ENCODE measurements at regions not wholly inside any gene's neighbourhood (a gene's known extent, or its start where the extent isn't known, plus 50 kb on each side); places are given as distances from the start of the nearest gene placed in this dataset.

- no peaks in the 10 kb centered on the region for H3K9me3 ChIP-seq (replicated peaks in 1 of 11)
- no peaks in the 10 kb centered on the region for H4K20me1 ChIP-seq
- H3K27ac ChIP-seq, result no peak overlapping the region
- no peak overlapping the region for H3K4me3 ChIP-seq
- no peak for TF ChIP-seq Cebpa-rat (IDR thresholded peaks at IDR 0.05)
- H3K36me3 ChIP-seq, result no peaks in the 10 kb centered on the region
- H3K27me3 ChIP-seq, result no peaks in the 10 kb centered on the region
- no peak overlapping the region for H3K4me2 ChIP-seq
- H3K9ac ChIP-seq, result no peak overlapping the region
- no peaks in the 10 kb centered on the region for H3K4me1 ChIP-seq
Observed at GRCh38 chr2:176535467-176536113, 266.3 kb downstream of the MTX2 start.

- Histone ChIP-seq H3K4me3 (no peak overlapping the region), H3K36me3 (no peaks in the 10 kb centered on the region), H3K4me2 (no peak overlapping the region), H3K27me3 (no peaks in the 10 kb centered on the region), H3K9me3 (replicated peaks in 1 of 11) (no peaks in the 10 kb centered on the region), H4K20me1 (no peaks in the 10 kb centered on the region), H3K9ac (no peak overlapping the region), H3K27ac (no peak overlapping the region), H3K4me1 (no peaks in the 10 kb centered on the region)
- no peak for TF ChIP-seq Cebpa-rat (IDR thresholded peaks at IDR 0.05)
Observed at GRCh38 chr2:176536439-176537133, 267.3 kb downstream of the MTX2 start.

- Histone ChIP-seq H3K27ac (no peak overlapping the region), H3K9ac (no peak overlapping the region), H3K4me2 (no peak overlapping the region), H4K20me1 (no peaks in the 10 kb centered on the region), H3K36me3 (no peaks in the 10 kb centered on the region), H3K9me3 (replicated peaks in 1 of 11) (no peaks in the 10 kb centered on the region), H3K4me3 (no peak overlapping the region), H3K27me3 (no peaks in the 10 kb centered on the region), H3K4me1 (no peaks in the 10 kb centered on the region)
- no peak for TF ChIP-seq Cebpa-rat (IDR thresholded peaks at IDR 0.05)
Observed at GRCh38 chr2:176537932-176538331, 268.7 kb downstream of the MTX2 start.

GRCh38 chr2:176540995-176541394, 271.8 kb downstream of the MTX2 start:
- no peaks in the 10 kb centered on the region for H3K27me3 ChIP-seq
- TF ChIP-seq Cebpa-rat (IDR thresholded peaks at IDR 0.05), result no peak

GRCh38 chr2:176542476-176542875, 273.2 kb downstream of the MTX2 start:
- H3K9ac ChIP-seq, result no peak overlapping the region
- no peak overlapping the region for H3K27ac ChIP-seq
- H3K36me3 ChIP-seq, result no peaks in the 10 kb centered on the region

More at GRCh38 chr2:176540995-176541394, 271.8 kb downstream of the MTX2 start:
- no peaks in the 10 kb centered on the region for H4K20me1 ChIP-seq
- H3K4me1 ChIP-seq, result no peaks in the 10 kb centered on the region
- no peaks in the 10 kb centered on the region for H3K36me3 ChIP-seq
- no peak overlapping the region for H3K27ac ChIP-seq
- H3K9ac ChIP-seq, result no peak overlapping the region
- no peak overlapping the region for H3K4me3 ChIP-seq
- H3K4me2 ChIP-seq, result no peak overlapping the region
- H3K9me3 ChIP-seq (replicated peaks in 1 of 11), result no peaks in the 10 kb centered on the region

GRCh38 chr2:176544557-176544956, 275.3 kb downstream of the MTX2 start:
- no peaks in the 10 kb centered on the region for H4K20me1 ChIP-seq
- H3K9ac ChIP-seq, result no peak overlapping the region
- no peak for TF ChIP-seq Cebpa-rat (IDR thresholded peaks at IDR 0.05)
- no peaks in the 10 kb centered on the region for H3K36me3 ChIP-seq
- H3K4me2 ChIP-seq, result no peak overlapping the region
- no peaks in the 10 kb centered on the region for H3K4me1 ChIP-seq
- no peak overlapping the region for H3K27ac ChIP-seq
- no peaks in the 10 kb centered on the region for H3K9me3 ChIP-seq (replicated peaks in 1 of 11)
- no peak overlapping the region for H3K4me3 ChIP-seq
- H3K27me3 ChIP-seq, result no peaks in the 10 kb centered on the region

More at GRCh38 chr2:176542476-176542875, 273.2 kb downstream of the MTX2 start:
- Histone ChIP-seq H3K4me3 (no peak overlapping the region), H3K27me3 (no peaks in the 10 kb centered on the region), H3K4me1 (no peaks in the 10 kb centered on the region), H3K4me2 (no peak overlapping the region), H4K20me1 (no peaks in the 10 kb centered on the region), H3K9me3 (replicated peaks in 1 of 11) (no peaks in the 10 kb centered on the region)
- TF ChIP-seq Cebpa-rat (IDR thresholded peaks at IDR 0.05), result no peak

GRCh38 chr2:176544991-176545956, 276.0 kb downstream of the MTX2 start:
- TF ChIP-seq Cebpa-rat (IDR thresholded peaks at IDR 0.05), result no peak
- Histone ChIP-seq H4K20me1 (no peaks in the 10 kb centered on the region), H3K36me3 (no peaks in the 10 kb centered on the region), H3K9me3 (replicated peaks in 1 of 11) (no peaks in the 10 kb centered on the region), H3K9ac (no peak overlapping the region), H3K4me1 (no peaks in the 10 kb centered on the region), H3K4me2 (no peak overlapping the region), H3K27me3 (no peaks in the 10 kb centered on the region), H3K27ac (no peak overlapping the region), H3K4me3 (no peak overlapping the region)

- no peaks in the 10 kb centered on the region for H3K4me1 ChIP-seq
- no peaks in the 10 kb centered on the region for H4K20me1 ChIP-seq
- H3K9ac ChIP-seq, result no peak overlapping the region
- no peak overlapping the region for H3K4me2 ChIP-seq
- H3K36me3 ChIP-seq, result no peaks in the 10 kb centered on the region
- no peak overlapping the region for H3K27ac ChIP-seq
- no peaks in the 10 kb centered on the region for H3K27me3 ChIP-seq
- no peaks in the 10 kb centered on the region for H3K9me3 ChIP-seq (replicated peaks in 1 of 11)
- no peak overlapping the region for H3K4me3 ChIP-seq
- no peak for TF ChIP-seq Cebpa-rat (IDR thresholded peaks at IDR 0.05)
Observed at GRCh38 chr2:176546550-176546949, 277.3 kb downstream of the MTX2 start.

- H3K27me3 ChIP-seq, result no peaks in the 10 kb centered on the region
- peaks cover 0 to 8% (median 0%) of the 10 kb centered on the region in 10 experiments; a peak in 6 of 20 replicates for H3K4me1 ChIP-seq
- H3K9me3 ChIP-seq (replicated peaks in 1 of 11), result no peaks in the 10 kb centered on the region
- TF ChIP-seq Cebpa-rat (IDR thresholded peaks at IDR 0.05), result no peak
- no peak overlapping the region for H3K4me3 ChIP-seq
- no peaks in the 10 kb centered on the region for H3K36me3 ChIP-seq
- H3K27ac ChIP-seq, result no peak overlapping the region
- no peak overlapping the region for H3K9ac ChIP-seq
- no peak overlapping the region for H3K4me2 ChIP-seq
- H4K20me1 ChIP-seq, result no peaks in the 10 kb centered on the region; a peak in 1 of 22 replicates
Observed at GRCh38 chr2:176552501-176553135, 283.4 kb downstream of the MTX2 start.
